ENCODE measurements at regions not wholly inside any gene's neighbourhood (a gene's known extent, or its start where the extent isn't known, plus 50 kb on each side); places are given as distances from the start of the nearest gene placed in this dataset.

GRCh38 chr3:182198345-182198744 is 486.6 kb downstream of the SOX2 start:
- TF ChIP-seq POLR2AphosphoS5 (IDR thresholded peaks at IDR 0.05; ENCODE audit: low read depth, low read length) (no peak), POLR2A (IDR thresholded peaks at IDR 0.05; ENCODE audit: low read depth, low read length) (no peak), SPI1 (IDR thresholded peaks at IDR 0.05; ENCODE audit: low read depth, low read length) (no peak), TAF1 (IDR thresholded peaks at IDR 0.05; ENCODE audit: low read depth, low read length) (no peak)
